ACHN (cell line): ENCODE measurements at regions not wholly inside any gene's neighbourhood (a gene's known extent, or its start where the extent isn't known, plus 50 kb on each side); places are given as distances from the start of the nearest gene placed in this dataset.
"Not testable (repeated sequence)": the region's sequence is repeated elsewhere in the genome, so short reads cannot be mapped to it uniquely, and the experiment has no call there.

ENCODE experiments used
- DNase-seq: peaks from one replicate; pipeline ENCODE4 v3.0.0-alpha.2; 2015
- in situ Hi-C: cut with HindIII; loops from 2 replicates; pipeline ENCODE4 v1.10.0; 2017; ENCODE audit warnings: low sequenced_read_pairs, low pct_ligation_motif_present, low pct_unique_long_range_greater_than_20kb

GRCh38 chr2:75303227-75303626 lies 103.9 kb upstream of the TACR1 start:
- in situ Hi-C loops: no loop called here
- DNase-seq: no peak

DNA sequence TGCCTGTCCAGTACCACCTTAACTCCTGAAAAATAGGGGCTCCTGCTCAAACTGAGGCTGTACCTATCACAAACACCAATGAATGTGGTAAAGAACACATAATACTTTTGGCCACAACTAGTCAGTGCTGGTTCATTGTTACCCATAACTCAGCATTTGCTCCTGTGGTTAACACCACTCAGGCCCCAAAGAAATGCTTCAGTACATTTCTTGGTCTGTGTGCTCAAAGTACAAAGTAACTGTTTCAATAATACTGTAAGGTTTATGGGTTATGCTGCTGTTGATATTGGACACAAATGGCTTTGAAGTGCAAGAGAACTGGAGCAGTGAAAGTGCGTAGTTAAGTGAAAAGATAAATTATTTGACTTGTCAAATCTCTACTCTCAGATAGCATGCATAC lies 95.0 kb upstream of the TACR1 start:
- no peak for DNase-seq
- in situ Hi-C loops: no loop called here

DNA sequence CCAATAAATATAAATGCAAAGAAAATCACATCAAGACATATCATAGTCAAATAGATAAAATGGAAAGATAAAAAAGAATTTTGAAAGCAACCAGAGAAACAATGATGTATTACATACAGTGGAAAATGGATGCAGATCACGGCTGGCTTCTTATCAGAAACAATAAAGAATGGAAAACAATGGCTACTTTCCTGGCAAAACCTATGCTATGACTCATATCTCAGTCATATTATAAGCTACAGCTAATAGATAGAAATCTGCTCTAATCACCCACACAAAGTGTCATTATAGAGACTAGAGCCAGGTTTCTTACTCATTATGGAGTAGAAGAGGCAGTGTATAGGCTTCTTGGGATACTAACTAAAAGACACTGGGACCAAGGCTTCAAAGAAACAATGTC lies 93.5 kb upstream of the TACR1 start:
- in situ Hi-C loops: no loop called here
- no peak for DNase-seq

DNA sequence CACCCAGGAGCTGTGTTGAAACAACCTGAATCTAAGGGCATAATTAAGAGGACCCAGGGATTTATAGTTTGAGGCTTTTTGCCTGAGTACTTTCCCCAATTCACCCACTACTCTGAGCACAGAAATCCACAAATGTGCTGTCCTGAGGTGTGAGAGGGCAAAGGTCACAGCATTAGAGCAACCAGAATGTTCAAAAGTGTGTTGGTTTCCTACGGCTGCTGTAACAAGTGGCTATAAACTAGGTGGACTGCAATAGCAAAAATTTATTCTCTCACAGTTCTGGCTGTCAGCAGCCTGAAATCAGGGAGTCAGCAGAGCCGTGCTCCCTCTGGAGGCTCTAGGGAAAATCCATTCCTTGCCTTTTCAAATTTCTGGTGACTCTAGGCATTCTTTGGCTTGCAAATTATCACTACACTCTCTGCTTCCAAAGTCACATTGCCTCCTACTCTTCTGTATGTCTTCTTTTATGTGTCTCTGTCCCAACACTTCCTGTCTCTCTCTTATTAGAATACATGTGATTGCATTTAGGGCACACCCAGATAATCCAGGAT lies 91.4 kb upstream of the TACR1 start:
- in situ Hi-C loops: no loop called here
- no peak for DNase-seq

DNA sequence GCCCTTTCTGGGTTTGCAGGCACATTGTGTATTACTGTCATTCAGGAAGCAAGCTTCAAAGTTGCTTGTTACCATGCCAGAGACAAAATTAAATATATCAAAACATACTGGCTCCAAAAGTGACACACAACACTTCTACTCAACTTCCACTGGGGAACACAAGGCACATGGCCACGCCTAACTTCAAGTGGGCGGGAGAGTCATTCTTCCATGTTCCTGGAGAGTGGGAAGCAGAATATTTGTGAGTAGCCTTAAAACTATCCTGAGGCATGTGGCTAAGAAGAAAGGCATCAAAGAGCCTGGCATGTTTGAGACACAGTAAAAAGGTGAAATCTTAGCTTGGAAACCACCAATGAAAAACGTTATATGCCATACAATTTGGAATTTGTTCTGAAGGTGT lies 90.5 kb upstream of the TACR1 start:
- in situ Hi-C loops: no loop called here
- DNase-seq: no peak

DNA sequence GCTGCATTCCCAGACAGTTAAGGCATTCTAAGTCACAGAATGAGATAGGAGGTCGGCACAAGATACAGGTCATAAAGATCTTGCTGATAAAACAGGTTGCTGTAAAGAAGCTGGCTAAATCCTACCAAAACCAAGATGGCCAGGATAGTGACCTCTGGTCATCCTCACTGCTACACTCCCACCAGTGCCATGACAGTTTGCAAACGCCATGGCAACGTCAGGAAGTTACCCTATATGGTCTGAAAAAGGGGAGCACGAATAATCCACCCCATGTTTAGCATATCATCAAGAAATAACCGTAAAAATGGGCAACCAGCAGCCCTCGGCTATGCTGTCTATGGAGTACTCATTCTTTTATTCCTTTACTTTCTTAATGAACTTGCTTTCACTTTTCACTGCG lies 89.9 kb upstream of the TACR1 start:
- in situ Hi-C loops, DNase-seq: not testable (repeated sequence)

GRCh38 chr2:75288760-75289159 lies 89.4 kb upstream of the TACR1 start:
- in situ Hi-C loops: no loop called here
- DNase-seq: no peak

DNA sequence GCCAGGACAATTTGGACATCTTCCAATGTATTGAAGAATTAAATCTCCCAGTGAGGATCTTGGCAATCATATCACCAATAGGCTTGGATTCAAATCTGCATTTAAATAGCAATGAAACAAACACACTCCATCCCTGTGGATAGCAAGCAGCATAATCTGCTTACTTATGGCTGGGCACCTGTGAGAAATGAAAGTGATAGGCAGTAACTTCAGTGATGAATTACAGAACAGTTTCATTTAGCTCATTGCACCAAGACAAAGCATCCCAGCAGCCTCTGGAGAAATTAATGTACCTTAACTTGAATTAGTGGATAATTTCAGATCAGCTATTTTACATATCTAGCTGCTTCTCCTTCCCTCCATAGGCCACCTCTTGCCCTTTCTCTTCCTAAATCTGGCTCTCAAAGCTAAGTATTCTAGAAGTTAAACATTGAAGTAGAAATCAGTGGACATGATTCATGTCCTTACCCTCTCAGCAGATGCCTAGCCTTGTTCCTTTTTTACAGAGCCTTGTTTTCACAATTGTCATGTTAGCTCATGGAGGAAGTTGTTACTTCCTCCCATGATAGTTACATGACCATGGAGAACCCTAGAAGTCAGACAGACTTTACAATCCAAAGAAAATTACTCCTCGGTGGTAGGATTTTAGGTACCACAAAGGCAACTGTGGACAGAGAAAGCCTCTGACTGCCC lies 88.5 kb upstream of the TACR1 start:
- in situ Hi-C loops: no loop called here
- no peak for DNase-seq

DNA sequence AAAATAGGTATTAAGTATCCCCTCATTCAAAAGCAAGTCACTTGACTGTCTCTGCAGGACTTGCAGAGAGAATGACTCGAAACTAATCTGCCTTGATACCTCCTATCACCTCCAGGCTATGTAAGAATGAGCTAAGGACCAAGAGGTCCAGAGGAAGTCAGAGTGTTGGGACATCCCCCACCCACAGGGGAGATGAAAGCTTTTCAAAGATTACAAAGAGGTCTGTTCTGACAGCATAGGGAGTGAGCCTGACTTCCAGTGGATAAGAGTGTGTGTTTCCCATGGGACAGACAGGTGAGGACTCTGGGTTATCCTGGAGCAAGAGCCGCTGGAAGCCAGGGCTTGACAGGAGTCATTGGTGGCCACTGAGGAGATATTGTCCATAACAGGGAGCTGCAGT lies 85.0 kb upstream of the TACR1 start:
- in situ Hi-C loops: no loop called here
- no peak for DNase-seq

GRCh38 chr2:75278821-75279379 lies 79.6 kb upstream of the TACR1 start:
- DNase-seq: no peak

DNA sequence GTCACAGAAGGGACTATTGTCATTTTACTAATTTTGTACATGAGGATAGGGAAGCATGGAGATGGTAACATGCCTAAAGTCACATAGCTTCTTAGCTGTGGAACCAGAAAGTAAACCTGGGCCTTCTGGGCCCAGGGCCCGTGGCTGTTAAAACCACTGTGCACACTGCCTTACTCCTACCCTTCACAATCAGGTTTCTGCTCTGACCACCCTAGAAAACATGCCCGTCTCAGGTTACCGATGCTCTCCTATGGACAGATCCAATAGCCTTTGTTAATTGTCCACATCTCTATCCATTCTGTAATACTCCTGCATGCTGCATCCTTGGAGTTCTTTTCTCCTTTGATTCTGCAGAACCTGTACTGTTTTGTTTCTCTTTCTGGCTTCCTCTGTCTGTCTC lies 79.0 kb upstream of the TACR1 start:
- in situ Hi-C loops: no loop called here
- DNase-seq: no peak

More at GRCh38 chr2:75278821-75279379, 79.6 kb upstream of the TACR1 start:
- in situ Hi-C loops: no loop called here

DNA sequence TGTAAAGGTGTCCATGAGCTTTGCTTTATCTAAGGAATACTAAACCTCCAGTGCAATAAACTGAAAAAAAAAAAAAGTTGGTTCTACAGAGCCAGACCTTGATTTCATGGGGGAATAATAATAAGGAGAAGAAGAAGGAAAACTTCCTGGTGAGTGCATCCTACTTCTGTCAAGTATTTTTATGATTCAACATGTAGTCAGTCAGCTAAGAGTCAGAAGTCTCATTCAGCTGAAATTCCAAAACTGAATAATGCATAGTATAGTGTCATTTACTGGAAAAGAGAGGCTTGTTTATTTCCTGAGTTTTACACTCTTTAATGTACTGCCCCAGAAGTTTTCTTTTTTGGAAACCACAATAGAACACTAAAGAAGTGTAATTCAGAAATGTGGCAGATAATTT lies 77.8 kb upstream of the TACR1 start:
- peak; percentile 16 for DNase-seq
- in situ Hi-C loops: no loop called here

- DNase-seq: peak; percentile 36
Measured at GRCh38 chr2:75276093-75277029, 77.0 kb upstream of the TACR1 start.

DNA sequence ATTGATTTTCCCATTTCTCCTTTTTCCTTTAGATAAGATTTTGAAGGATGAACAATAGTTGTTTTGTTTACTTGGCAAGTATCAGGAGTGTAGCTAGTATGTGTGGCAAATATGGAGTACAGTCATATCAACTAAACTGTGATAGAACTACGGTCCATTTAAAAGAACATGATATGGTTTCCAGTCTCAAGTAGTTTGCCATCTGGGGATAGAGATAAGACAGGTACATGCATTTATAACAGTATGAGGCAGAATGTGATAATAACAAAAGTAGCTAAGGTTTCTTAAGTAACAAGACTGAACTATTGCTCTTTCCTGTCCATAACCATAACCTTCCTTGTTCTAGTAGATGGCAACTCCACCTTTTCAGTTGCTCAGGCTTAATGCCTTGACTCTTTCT lies 75.6 kb upstream of the TACR1 start:
- in situ Hi-C loops: no loop called here

More at GRCh38 chr2:75276093-75277029, 77.0 kb upstream of the TACR1 start:
- in situ Hi-C loops: no loop called here

DNA sequence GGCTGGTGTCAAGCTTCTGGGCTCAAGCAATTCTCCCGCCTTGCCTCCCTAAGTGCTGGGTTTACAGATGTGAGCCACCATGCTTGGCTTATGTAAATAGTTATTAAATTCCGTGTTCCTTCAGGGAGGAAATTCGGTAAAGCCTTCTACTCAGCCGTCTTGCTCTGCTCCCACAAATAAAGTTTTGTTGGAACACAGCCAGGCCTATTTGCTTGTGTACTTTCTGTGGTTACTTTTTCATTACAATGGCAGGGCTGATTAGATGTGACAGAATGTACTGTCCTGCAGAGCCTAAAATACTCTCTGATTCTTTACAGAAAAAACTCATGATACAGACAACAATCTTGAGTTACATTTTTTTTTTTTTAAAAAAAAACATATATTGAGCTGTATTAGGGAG lies 68.8 kb upstream of the TACR1 start:
- no peak for DNase-seq
- in situ Hi-C loops: no loop called here

More for the DNA sequence above, 75.6 kb upstream of the TACR1 start:
- DNase-seq: no peak

DNA sequence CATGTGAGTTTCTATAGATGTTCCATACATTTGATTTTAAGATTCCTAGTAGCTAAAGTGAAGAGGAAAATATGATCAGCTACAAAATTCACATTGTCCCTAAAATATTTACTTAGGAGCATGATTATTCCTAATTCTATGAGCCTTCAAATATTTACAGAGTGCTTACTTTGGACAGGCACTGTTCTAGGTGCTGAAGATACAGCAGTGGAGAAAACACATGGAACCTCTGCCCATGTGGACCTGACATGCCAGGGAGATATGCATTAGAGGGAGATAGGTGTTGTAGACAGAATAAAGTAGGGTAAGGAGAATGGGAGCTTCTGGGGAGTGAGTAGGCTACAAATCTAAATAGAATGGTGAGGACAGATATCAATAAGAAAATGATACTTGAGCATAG lies 62.6 kb upstream of the TACR1 start:
- in situ Hi-C loops: no loop called here

DNA sequence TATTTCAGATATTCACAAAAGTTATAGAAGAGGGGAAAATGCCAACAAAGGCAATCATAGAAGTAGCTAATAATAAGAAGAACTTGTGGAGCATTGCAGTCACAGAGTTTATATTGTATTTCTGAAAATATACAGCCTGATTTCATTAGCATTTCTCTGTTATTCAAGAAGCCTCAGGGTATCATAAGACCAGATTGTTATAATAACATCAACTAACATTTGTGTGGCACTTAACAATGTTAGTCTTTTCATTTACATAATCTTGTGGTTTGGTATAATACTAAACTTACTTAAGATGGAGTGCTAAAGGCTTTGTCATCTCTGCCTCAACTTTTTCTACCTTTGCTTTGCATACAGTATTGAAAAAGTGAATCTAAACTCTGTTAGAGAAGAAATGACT lies 61.6 kb upstream of the TACR1 start:
- in situ Hi-C loops: no loop called here
- DNase-seq: no peak

More for the DNA sequence above, 62.6 kb upstream of the TACR1 start:
- DNase-seq: no peak

DNA sequence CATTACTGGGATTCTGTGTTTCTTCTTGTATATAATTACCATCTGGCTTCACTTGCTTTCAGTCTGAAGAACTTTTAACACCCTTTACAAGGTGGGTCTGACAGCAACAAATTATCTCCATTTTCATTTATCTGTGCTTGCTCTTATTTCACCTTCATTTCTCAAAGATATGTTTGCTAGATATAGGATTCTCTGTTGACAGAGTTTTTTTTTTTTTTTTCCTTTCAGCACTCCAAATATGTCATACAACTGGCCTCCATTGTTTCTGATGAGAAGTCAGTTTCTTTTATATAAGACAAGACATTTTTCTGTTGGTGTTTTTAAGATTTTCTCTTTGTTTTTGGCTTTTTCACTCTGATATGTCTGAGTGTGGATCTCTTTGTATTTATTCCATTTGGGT lies 59.3 kb upstream of the TACR1 start:
- DNase-seq: no peak
- in situ Hi-C loops: no loop called here

- in situ Hi-C loops: no loop called here
- no peak for DNase-seq
Measured at GRCh38 chr2:75256485-75256884, 57.2 kb upstream of the TACR1 start.
